CD4-positive, CD25-positive, alpha-beta regulatory T cell (primary cell): ENCODE measurements at regions not wholly inside any gene's neighbourhood (a gene's known extent, or its start where the extent isn't known, plus 50 kb on each side); places are given as distances from the start of the nearest gene placed in this dataset.
"Not testable (repeated sequence)": the region's sequence is repeated elsewhere in the genome, so short reads cannot be mapped to it uniquely, and the experiment has no call there.

Source experiments
- ATAC-seq, 2 donors: fragments of 150-1000 bp; cut with Tn5 transposase; one replicate each; pipeline ENCODE4 v1.10.0; 2021; ENCODE audit warnings: low read depth in 2 of 2, moderate number of reproducible peaks in 2 of 2, moderate library complexity in 1 of 2
- DNase-seq, 3 donors: peaks; one replicate each; pipeline versions ENCODE4 v3.0.0 to v3.0.0-alpha.2; 2012 to 2022; ENCODE audit warnings: mixed read lengths in 1 of 3
- H3K27ac ChIP-seq: one replicate; pipeline ENCODE4 v1.7.0; 2013; ENCODE audit warnings: mild to moderate bottlenecking, low read length; ENCODE audit not compliant: insufficient read depth, poor library complexity, severe bottlenecking
- H3K27me3 ChIP-seq: one replicate; pipeline ENCODE4 v1.7.0; 2013; ENCODE audit warnings: low read length; ENCODE audit not compliant: control insufficient read depth, insufficient read depth
- H3K36me3 ChIP-seq: one replicate; pipeline ENCODE4 v1.7.0; 2013; ENCODE audit warnings: mild to moderate bottlenecking, low read length, moderate library complexity; ENCODE audit not compliant: control insufficient read depth, insufficient read depth
- H3K4me1 ChIP-seq: 2 replicates; pipeline ENCODE4 v1.7.0; 2013; ENCODE audit warnings: mild to moderate bottlenecking, low read length; ENCODE audit not compliant: insufficient read depth, control insufficient read depth, poor library complexity, severe bottlenecking
- H3K4me3 ChIP-seq: one replicate; pipeline ENCODE4 v1.7.0; 2013; ENCODE audit warnings: low read depth, mild to moderate bottlenecking, low read length, moderate library complexity
- H3K9me3 ChIP-seq, 2 experiments: 1 replicate in 1 of 2; 2 replicates in 1 of 2; pipeline ENCODE4 v1.7.0; 2013; ENCODE audit warnings: low read length in 2 of 2, mild to moderate bottlenecking in 1 of 2, moderate library complexity in 1 of 2; ENCODE audit not compliant: control insufficient read depth in 2 of 2
- H3K27ac Mint-ChIP-seq, 3 donors: one replicate each; pipeline ENCODE4 v1.8.0; 2020 to 2022; ENCODE audit warnings: mild to moderate bottlenecking in 3 of 3, mixed read lengths in 3 of 3, moderate library complexity in 2 of 3
- H3K27me3 Mint-ChIP-seq: one replicate; pipeline ENCODE4 v1.8.0; 2022; ENCODE audit warnings: mild to moderate bottlenecking, mixed read lengths
- H3K36me3 Mint-ChIP-seq: one replicate; pipeline ENCODE4 v1.8.0; 2020; ENCODE audit warnings: mixed read lengths
- H3K4me1 Mint-ChIP-seq, 4 donors: one replicate each; pipeline ENCODE4 v1.8.0; 2020 to 2022; ENCODE audit warnings: mixed read lengths in 4 of 4, mild to moderate bottlenecking in 1 of 4
- H3K4me3 Mint-ChIP-seq, 4 donors: one replicate each; pipeline ENCODE4 v1.8.0; 2020 to 2022; ENCODE audit warnings: mild to moderate bottlenecking in 4 of 4, mixed read lengths in 4 of 4, moderate library complexity in 3 of 4
- H3K9me3 Mint-ChIP-seq, 7 donors: one replicate each; pipeline ENCODE4 v1.8.0; 2020 to 2022; ENCODE audit warnings: mixed read lengths in 7 of 7, mild to moderate bottlenecking in 3 of 7, moderate library complexity in 2 of 7

DNA sequence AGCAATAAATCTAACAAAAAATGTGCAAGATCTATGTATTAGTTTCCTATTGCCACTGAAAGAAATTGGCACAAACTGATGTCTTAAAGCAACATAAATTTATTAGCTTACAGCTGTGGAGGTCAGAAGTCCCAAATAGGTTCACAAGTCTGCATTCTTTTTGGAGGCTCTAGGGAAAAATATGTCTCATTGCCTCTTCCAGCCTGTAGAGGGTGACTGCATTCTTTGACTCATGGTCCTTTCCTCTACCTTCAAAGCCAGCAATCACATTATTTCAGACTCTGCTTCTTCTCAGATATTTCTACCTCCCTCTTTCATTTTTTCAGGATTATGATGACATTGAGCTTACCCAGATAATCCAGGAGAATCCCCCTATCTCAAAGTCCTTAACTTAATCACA lies 1531.1 kb downstream of the KHDRBS2 start:
- no peak for ATAC-seq
- H3K36me3 ChIP-seq: no peaks in the 10 kb centered on the region
- H3K27me3 ChIP-seq: no peaks in the 10 kb centered on the region
- Mint-ChIP-seq H3K27me3 (no peaks in the 10 kb centered on the region), H3K4me3 (no peak overlapping the region), H3K27ac (no peak overlapping the region), H3K4me1 (no peaks in the 10 kb centered on the region), H3K36me3 (no peaks in the 10 kb centered on the region), H3K9me3 (peaks cover 1 to 16% (median 9%) of the 10 kb centered on the region in 7 donors)
- DNase-seq: no peak
- no peak overlapping the region for H3K4me3 ChIP-seq
- peaks cover 2 to 4% of the 10 kb centered on the region in 2 experiments for H3K9me3 ChIP-seq
- no peaks in the 10 kb centered on the region for H3K4me1 ChIP-seq
- no peak overlapping the region for H3K27ac ChIP-seq

DNA sequence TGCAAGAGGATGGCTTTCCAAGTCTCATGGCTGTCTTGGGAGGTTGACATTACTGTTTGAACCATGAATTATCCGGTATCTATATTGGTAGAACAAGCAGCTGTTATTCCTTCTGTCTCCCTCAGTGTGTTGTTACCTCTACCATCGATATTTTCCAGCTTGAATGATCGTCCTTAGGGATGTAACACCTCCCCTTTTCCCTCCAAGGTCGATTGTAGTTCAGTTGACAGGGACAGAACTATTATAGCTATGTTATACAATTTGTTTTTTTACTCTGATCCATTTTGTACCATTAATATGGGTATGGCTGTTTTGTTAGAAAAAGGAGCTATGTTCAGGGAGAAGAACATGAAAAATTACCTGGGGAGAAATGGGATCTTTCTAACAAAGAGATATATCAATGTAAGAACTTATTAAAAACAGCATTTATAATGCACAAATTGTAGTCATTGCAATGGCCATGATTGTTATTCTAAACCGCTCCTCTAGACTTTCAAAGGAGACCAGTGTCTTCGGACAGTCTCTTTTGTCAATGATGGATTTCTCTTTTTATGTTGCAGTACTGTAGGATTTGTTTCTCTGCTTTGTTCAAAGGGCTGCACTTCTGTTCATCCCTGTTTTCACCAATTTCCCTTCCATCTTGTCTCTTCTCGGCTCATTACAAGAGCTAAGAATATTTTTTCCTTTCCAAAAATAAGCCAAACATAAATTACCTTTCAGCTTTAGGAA lies 1535.5 kb downstream of the KHDRBS2 start:
- H3K4me1 ChIP-seq, H3K27ac Mint-ChIP-seq, H3K4me3 Mint-ChIP-seq, H3K4me3 ChIP-seq, ATAC-seq, H3K36me3 ChIP-seq, H3K4me1 Mint-ChIP-seq, DNase-seq, H3K36me3 Mint-ChIP-seq, H3K9me3 ChIP-seq, H3K27me3 ChIP-seq, H3K27me3 Mint-ChIP-seq, H3K27ac ChIP-seq: not testable (repeated sequence)
- peaks cover 4 to 14% (median 9%) of the 10 kb centered on the region in 7 donors for H3K9me3 Mint-ChIP-seq

DNA sequence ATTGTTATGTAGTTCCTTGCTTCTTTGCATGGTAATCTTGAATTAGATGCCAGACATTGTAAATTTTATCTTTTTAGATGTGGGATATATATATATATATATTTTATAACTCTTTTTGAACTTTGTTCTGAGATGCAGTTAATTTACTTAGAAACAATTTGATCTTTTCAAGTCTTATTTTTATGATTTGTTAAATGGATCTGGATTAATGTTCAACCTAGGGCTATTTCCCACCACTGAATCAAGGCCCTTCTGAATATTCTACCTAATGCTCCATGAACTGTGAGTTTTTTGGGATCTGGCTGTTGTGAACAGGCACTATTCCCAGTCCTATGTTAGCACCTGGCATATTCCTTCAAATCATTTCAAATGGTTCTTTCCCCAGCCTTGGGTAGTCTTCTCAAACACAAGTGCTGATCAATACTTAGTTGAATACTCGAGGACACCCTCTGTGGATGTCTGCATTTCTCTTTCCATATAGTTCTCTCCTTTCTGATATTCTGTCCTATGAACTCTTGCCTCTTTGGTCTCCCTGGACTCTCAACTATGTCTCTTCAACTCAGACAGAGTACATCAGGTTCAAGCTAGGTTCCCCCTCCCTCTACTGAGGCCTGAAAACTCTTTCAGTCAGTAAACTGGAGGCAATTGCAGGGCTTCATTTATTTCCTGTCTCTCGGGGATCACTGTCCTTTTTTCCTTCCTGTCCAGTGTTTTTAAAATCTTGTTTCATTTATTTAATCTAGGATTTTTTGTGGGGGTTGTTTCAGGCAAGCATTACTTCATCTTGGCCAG lies 1538.1 kb downstream of the KHDRBS2 start:
- H3K4me3 Mint-ChIP-seq, H3K4me1 Mint-ChIP-seq, H3K27me3 Mint-ChIP-seq, H3K9me3 ChIP-seq, H3K27me3 ChIP-seq, H3K27ac ChIP-seq, H3K4me3 ChIP-seq, H3K36me3 ChIP-seq, DNase-seq, H3K36me3 Mint-ChIP-seq, H3K27ac Mint-ChIP-seq, ATAC-seq, H3K4me1 ChIP-seq: not testable (repeated sequence)
- peaks cover 2 to 15% (median 5%) of the 10 kb centered on the region in 7 donors for H3K9me3 Mint-ChIP-seq

- not testable (repeated sequence) for H3K4me1 ChIP-seq, H3K4me1 Mint-ChIP-seq, H3K9me3 Mint-ChIP-seq, H3K27ac Mint-ChIP-seq, H3K27me3 ChIP-seq, H3K9me3 ChIP-seq, H3K4me3 Mint-ChIP-seq, H3K4me3 ChIP-seq, H3K27me3 Mint-ChIP-seq, DNase-seq, H3K36me3 ChIP-seq, H3K27ac ChIP-seq, H3K36me3 Mint-ChIP-seq, ATAC-seq
Observed at GRCh38 chr6:60737764-60738425, 1548.1 kb downstream of the KHDRBS2 start.

- DNase-seq, H3K4me3 ChIP-seq, H3K36me3 ChIP-seq, H3K9me3 Mint-ChIP-seq, H3K4me1 ChIP-seq, H3K27ac ChIP-seq, H3K4me3 Mint-ChIP-seq, H3K9me3 ChIP-seq, H3K4me1 Mint-ChIP-seq, H3K36me3 Mint-ChIP-seq, ATAC-seq, H3K27me3 Mint-ChIP-seq, H3K27ac Mint-ChIP-seq, H3K27me3 ChIP-seq: not testable (repeated sequence)
Observed at GRCh38 chr6:60737315-60737714, 1548.7 kb downstream of the KHDRBS2 start.

DNA sequence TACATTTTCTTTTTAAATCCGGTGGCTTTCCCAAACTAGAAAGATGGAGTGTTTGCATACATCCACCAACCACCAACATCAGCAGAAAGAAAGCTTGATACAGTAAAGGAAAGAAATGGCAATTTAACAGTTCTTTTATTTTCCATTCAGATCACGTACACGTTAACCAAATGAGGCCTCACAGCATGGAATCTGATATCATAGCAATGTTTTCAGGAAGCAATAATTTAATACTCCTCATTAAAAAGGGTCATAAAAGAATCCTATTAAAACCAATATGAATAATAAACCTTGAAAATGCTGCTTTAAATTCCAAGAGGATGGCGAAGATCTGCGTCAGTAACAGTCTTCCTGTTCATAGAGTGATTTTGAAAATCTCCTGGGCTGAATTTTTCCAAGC lies 1562.1 kb downstream of the KHDRBS2 start:
- H3K4me3 Mint-ChIP-seq, H3K27ac Mint-ChIP-seq, ATAC-seq, H3K4me1 Mint-ChIP-seq, H3K27me3 ChIP-seq, H3K36me3 ChIP-seq, H3K27ac ChIP-seq, DNase-seq, H3K36me3 Mint-ChIP-seq, H3K9me3 ChIP-seq, H3K27me3 Mint-ChIP-seq, H3K4me1 ChIP-seq, H3K4me3 ChIP-seq: not testable (repeated sequence)
- H3K9me3 Mint-ChIP-seq: peaks cover 0 to 14% (median 5%) of the 10 kb centered on the region in 7 donors

GRCh38 chr6:60695232-60695631 lies 1590.8 kb downstream of the KHDRBS2 start:
- no peaks in the 10 kb centered on the region for H3K36me3 Mint-ChIP-seq
- no peaks in the 10 kb centered on the region for H3K27me3 Mint-ChIP-seq
- H3K9me3 Mint-ChIP-seq: peaks cover 5 to 30% (median 8%) of the 10 kb centered on the region in 7 donors
- no peaks in the 10 kb centered on the region for H3K27me3 ChIP-seq
- H3K4me3 Mint-ChIP-seq: no peak overlapping the region
- peak overlapping the region in 1 of 3 donors; percentile 48 for H3K27ac Mint-ChIP-seq
- no peak overlapping the region for H3K4me3 ChIP-seq
- H3K27ac ChIP-seq: no peak overlapping the region
- DNase-seq (no peak), ATAC-seq (no peak)
- H3K36me3 ChIP-seq: no peaks in the 10 kb centered on the region
- H3K9me3 ChIP-seq: no peaks in the 10 kb centered on the region
- no peaks in the 10 kb centered on the region for H3K4me1 Mint-ChIP-seq
- no peaks in the 10 kb centered on the region for H3K4me1 ChIP-seq
